Central memory CD8-positive, alpha-beta T cell (primary cell): ENCODE measurements at regions not wholly inside any gene's neighbourhood (a gene's known extent, or its start where the extent isn't known, plus 50 kb on each side); places are given as distances from the start of the nearest gene placed in this dataset.

Experiments used
- ATAC-seq: fragments of 150-1000 bp; cut with Tn5 transposase; replicated peaks from 2 replicates; pipeline ENCODE4 v1.10.0; 2022; ENCODE audit warnings: mild to moderate bottlenecking, moderate FRiP score, moderate number of reproducible peaks; ENCODE audit not compliant: poor library complexity, severe bottlenecking; ENCODE audit errors: extremely low read depth
- DNase-seq, 2 donors: peaks; one replicate each; pipeline ENCODE4 v3.0.0; 2021; ENCODE audit warnings: low spot score in 2 of 2
- H3K27ac Mint-ChIP-seq: one replicate; pipeline ENCODE4 v1.8.0; 2022; ENCODE audit warnings: low read depth, mild to moderate bottlenecking, moderate library complexity, mixed read lengths
- H3K27me3 Mint-ChIP-seq: one replicate; pipeline ENCODE4 v1.8.0; 2022; ENCODE audit warnings: mixed read lengths
- H3K36me3 Mint-ChIP-seq: one replicate; pipeline ENCODE4 v1.8.0; 2022; ENCODE audit warnings: mild to moderate bottlenecking, moderate library complexity, mixed read lengths; ENCODE audit not compliant: insufficient read depth
- H3K4me1 Mint-ChIP-seq: one replicate; pipeline ENCODE4 v1.8.0; 2022; ENCODE audit warnings: mixed read lengths
- H3K4me3 Mint-ChIP-seq: one replicate; pipeline ENCODE4 v1.8.0; 2022; ENCODE audit warnings: mild to moderate bottlenecking, moderate library complexity, mixed read lengths
- H3K9me3 Mint-ChIP-seq: one replicate; pipeline ENCODE4 v1.8.0; 2022; ENCODE audit warnings: mixed read lengths

DNA sequence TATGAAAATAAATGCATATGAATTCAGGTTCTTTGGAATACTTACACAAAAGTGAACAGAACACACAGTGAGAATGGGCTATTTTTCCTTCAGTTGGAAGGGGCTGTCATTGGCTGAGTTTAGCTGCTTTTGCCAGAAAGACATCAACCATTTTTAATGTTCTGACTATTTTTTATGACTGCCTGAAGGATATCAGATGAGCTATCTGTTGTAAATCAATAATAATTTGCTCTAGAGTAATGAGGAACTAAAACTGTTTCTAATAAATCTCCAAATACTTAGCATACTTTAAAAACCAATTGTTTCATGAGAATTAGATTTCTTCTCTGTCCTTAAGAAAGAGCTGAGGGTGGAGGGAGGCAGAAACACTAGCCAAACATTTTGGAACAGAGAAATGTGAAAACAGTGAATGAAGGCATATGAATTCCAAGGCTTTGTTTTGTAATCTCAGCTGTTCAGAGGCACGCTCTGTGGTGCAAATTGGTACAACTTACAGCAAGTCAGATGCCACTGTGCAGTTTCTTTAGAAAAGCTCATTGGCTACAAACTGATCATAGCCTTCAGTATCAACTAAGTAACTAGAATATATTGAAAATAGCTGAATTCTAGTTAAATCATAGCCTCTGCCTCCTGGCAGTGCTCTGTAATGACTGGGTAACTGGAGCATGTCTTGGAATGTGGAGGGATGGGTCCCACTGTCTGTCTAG is 228.9 kb upstream of the JAG1 start:
- Mint-ChIP-seq H3K4me1 (no peaks in the 10 kb centered on the region), H3K27me3 (no peaks in the 10 kb centered on the region), H3K4me3 (no peak overlapping the region), H3K27ac (no peak overlapping the region), H3K36me3 (no peaks in the 10 kb centered on the region), H3K9me3 (no peaks in the 10 kb centered on the region)
- ATAC-seq (no peak), DNase-seq (no peak)

DNA sequence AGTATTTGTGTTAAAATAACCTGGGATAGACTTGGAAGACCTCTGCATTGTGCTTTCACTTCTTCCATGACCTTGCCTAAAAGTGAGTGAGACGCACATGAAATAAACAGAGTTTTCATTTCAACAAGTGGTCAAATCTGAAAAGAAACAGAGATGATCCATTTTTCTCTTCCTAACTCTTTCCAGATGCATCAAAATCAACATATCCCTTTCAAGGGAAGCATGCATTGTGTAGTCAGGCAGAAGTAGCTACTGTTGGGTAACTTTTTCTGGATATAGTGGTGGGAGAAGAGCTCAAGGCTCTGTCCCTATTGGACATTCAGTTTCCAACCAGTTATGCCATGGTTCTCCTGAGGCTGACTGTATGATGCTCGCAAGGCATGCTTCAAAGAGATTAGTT is 233.0 kb upstream of the JAG1 start:
- Mint-ChIP-seq H3K27ac (no peak overlapping the region), H3K4me3 (no peak overlapping the region), H3K4me1 (no peaks in the 10 kb centered on the region), H3K36me3 (no peaks in the 10 kb centered on the region), H3K9me3 (peaks cover 5% of the 10 kb centered on the region), H3K27me3 (no peaks in the 10 kb centered on the region)
- ATAC-seq: no peak
- no peak for DNase-seq

DNA sequence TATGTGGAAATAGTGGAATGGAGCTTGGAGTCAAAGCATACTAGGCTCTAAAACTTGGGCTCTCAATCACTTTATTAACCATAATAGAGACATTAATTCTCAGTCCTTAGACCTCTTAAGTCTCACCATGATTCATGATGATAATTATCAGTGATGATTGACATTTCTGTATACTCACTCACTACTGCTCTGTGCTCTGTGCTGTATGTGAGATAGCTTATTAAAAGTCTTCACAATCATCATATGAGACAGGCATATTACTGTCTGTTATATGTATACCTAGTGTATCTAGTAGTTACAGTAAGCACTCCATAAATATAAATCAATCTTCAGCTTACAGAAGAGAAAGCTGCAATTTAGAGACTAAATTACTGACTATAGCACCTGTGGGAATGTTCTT is 236.0 kb upstream of the JAG1 start:
- Mint-ChIP-seq H3K4me3 (no peak overlapping the region), H3K36me3 (no peaks in the 10 kb centered on the region), H3K27ac (no peak overlapping the region), H3K9me3 (peaks cover 5% of the 10 kb centered on the region), H3K4me1 (no peaks in the 10 kb centered on the region), H3K27me3 (no peaks in the 10 kb centered on the region)
- no peak for ATAC-seq
- DNase-seq: no peak

DNA sequence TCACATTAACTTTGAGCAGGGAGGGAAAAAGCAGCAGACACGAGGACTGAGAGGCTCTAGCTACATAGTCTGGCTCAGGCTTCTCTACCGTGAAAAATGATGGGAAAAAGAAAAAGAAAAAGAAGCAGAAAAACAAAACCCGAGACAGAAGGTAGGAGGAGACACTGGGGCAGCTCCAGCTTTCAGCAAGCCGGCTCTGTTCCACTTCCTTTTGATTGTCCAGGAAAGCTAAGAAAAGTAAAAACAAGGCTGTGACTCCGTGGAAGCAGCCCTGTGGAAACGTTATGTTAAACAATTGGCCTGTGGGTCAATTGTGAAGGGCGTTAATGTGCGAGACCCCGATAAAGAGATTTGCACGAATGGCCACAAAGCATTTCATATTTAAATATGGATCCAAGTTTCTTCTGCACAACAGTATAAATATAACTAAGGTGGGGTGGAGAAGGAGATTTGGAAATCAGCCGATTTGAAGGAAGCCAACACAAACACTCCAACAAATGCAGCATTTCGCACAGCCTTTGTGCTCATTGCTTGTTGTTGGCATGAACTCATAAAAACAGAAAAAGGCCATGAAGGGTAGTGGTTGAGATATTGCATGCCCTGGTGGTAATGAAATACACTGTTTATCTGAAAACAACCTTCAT is 236.9 kb upstream of the JAG1 start:
- no peaks in the 10 kb centered on the region for H3K36me3 Mint-ChIP-seq
- peaks cover 5% of the 10 kb centered on the region for H3K9me3 Mint-ChIP-seq
- no peak for DNase-seq
- no peak overlapping the region for H3K4me3 Mint-ChIP-seq
- no peak for ATAC-seq
- H3K27ac Mint-ChIP-seq: no peak overlapping the region
- no peaks in the 10 kb centered on the region for H3K4me1 Mint-ChIP-seq
- H3K27me3 Mint-ChIP-seq: no peaks in the 10 kb centered on the region

DNA sequence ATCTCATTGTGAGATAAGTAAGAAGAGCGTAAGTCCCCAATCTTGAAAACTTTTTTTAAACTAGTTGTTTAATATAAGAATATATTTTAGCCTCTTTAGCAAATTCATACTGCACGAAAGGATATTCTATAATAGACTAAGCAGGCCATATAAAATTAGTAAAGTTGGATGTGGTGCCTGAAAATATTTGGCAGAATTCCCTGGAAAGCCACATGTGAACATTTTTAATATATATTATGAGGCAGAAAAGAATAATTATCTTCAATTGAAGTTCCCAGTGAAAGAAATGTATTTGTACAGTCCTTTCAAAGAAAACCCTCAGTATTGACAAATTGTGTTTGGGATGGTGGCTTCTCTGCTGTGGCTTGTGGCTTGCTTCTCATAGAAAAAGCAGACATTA is 237.5 kb upstream of the JAG1 start:
- Mint-ChIP-seq H3K36me3 (no peaks in the 10 kb centered on the region), H3K9me3 (peaks cover 5% of the 10 kb centered on the region), H3K27ac (no peak overlapping the region), H3K27me3 (no peaks in the 10 kb centered on the region), H3K4me3 (no peak overlapping the region), H3K4me1 (no peaks in the 10 kb centered on the region)
- ATAC-seq: no peak
- no peak for DNase-seq

DNA sequence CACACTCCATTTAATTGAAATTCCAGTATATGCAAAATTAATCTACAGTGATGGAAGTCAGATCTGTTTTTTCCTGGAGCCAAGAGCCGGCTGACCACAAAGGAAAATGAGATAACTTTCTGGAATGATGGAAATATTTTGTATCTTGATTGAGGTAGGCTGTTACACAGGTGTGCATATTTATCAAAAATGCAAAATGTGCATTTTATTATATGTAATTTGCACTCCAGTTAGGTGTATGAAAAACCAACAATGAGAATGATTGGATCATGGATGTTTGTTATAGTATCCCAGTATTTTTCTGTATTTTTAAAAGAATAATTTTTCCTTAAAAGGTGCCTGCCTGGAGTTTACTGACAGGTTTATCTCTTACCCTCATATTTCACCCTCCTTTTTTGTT is 242.0 kb upstream of the JAG1 start:
- Mint-ChIP-seq H3K27me3 (no peaks in the 10 kb centered on the region), H3K36me3 (no peaks in the 10 kb centered on the region), H3K9me3 (peaks cover 6% of the 10 kb centered on the region), H3K27ac (no peak overlapping the region), H3K4me1 (no peaks in the 10 kb centered on the region), H3K4me3 (no peak overlapping the region)
- no peak for ATAC-seq
- no peak for DNase-seq

DNA sequence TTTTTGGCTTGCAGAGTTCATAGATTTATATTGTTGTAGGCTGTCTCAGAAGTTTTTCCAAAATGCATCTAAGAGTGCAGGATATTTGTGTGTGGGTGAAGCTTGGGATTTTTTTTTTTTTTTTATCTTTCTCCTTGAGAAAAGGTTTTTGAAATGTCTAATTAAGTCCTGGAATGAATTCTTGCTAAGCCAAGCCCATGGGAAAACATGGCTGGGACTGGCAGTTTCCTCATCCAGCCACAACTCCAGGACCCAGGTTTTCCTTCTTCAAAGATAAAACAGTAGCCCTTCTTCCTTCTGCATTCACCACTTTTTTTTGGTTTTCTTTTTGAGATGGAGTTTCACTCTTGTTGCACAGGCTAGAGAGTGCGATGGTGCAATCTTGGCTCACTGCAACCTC is 242.5 kb upstream of the JAG1 start:
- Mint-ChIP-seq H3K4me3 (no peak overlapping the region), H3K9me3 (peaks cover 6% of the 10 kb centered on the region), H3K27me3 (no peaks in the 10 kb centered on the region), H3K4me1 (no peaks in the 10 kb centered on the region), H3K27ac (no peak overlapping the region), H3K36me3 (no peaks in the 10 kb centered on the region)
- no peak for DNase-seq
- ATAC-seq: no peak

DNA sequence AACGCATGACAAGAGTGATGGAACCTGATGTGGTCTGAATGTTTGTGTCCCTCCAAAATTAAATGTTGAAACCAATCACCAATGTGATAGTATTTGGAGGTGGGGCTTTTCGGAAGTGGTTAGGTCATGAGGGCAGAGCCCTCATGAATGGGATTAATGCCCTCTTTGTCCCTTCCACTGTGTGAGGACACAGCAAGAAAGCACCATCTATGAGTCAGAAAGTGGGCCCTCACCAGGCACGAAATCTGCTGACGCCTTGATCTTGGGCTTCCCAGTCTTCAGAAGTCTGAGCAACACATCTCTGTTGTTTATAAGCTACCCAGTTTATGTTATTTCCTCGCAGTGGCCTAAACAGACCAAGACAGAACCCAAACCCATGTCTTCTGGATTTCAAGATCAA is 244.0 kb upstream of the JAG1 start:
- Mint-ChIP-seq H3K27ac (no peak overlapping the region), H3K4me3 (no peak overlapping the region), H3K4me1 (no peaks in the 10 kb centered on the region), H3K36me3 (no peaks in the 10 kb centered on the region), H3K9me3 (peaks cover 6% of the 10 kb centered on the region), H3K27me3 (no peaks in the 10 kb centered on the region)
- DNase-seq (no peak), ATAC-seq (no peak)

DNA sequence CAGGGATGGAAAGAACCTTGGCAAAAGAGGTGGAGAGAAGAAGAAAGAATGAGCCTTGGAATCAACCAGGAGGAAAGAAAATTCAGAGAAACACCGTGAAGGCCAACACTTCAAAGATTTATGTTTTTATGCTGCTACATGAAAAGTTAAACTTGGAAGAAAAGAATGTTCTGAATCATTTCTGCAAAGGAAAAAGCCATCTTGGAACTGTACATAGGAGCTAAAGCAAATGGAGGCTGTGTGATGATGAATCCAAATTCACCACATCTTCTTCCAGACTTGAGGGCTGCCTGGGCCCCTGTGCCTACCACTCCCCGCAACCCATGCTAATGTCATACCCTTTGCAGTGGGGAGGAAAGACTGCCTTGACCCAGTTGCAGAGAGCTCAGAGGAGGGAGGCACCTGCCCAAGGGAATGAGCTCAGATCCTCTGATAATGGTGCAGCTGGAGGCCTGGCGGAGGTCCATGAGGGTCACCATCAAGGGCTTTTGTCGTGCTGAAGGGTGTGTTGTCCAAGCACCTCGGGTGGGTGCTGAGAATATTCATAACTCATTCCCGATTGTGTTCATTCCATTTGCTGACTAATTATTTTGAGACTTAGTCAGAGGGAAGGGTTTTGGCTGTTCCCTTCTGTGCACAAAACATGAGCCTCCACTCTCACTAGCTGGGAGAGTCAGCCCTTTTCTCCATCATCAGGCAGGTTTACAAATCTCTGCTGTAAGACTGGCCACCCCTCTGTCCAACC is 245.8 kb upstream of the JAG1 start:
- Mint-ChIP-seq H3K4me3 (no peak overlapping the region), H3K27me3 (no peaks in the 10 kb centered on the region), H3K9me3 (peaks cover 6% of the 10 kb centered on the region), H3K36me3 (no peaks in the 10 kb centered on the region), H3K4me1 (no peaks in the 10 kb centered on the region), H3K27ac (no peak overlapping the region)
- ATAC-seq (no peak), DNase-seq (no peak)

DNA sequence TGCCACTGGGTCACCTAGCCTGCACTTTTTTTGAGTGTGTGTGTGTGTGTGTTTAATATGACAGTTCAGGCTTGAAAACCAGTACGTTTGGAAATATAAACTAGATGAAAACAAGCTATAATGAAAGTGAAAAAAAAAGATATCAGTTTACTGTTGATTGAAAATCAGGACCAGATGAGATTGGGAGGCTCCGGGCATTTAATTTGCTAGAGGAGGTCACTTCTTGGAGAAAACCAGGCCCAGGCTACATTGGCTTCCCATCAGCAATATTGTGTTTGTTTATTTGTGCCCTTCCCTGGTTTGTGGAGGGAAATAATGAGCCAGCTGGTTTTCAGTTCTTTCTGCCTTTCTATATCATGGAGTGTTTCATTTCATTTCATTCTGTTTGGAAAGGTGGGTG is 246.6 kb upstream of the JAG1 start:
- Mint-ChIP-seq H3K27me3 (no peaks in the 10 kb centered on the region), H3K36me3 (no peaks in the 10 kb centered on the region), H3K4me3 (no peak overlapping the region), H3K27ac (no peak overlapping the region), H3K9me3 (peaks cover 6% of the 10 kb centered on the region), H3K4me1 (no peaks in the 10 kb centered on the region)
- DNase-seq (no peak), ATAC-seq (no peak)

DNA sequence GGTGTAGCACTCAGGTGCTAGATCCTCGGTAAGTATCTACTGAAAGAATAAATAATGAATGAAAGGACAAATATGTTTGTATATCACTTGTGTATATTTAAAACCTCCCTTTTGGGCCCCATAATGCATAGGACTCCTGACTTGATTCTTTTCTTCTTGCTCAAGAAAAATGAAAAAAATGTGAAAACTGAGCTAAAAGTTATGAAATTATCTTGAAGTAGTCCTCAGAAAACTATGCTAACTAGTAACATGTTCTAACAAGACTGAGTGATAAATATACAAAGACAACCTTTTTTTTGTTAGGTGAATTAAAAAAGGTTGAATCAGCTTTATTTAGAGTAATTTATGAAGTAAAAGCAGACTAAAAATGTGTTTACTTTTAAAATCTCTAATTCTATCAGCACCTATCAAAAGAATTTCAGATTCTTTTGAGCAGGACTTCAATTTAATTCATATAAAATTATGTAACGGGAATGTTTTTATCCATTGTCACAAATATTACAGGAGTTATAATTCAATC is 247.8 kb upstream of the JAG1 start:
- no peak for DNase-seq
- H3K9me3 Mint-ChIP-seq: peaks cover 6% of the 10 kb centered on the region
- H3K36me3 Mint-ChIP-seq: no peaks in the 10 kb centered on the region
- no peak overlapping the region for H3K27ac Mint-ChIP-seq
- H3K4me3 Mint-ChIP-seq: no peak overlapping the region
- no peaks in the 10 kb centered on the region for H3K4me1 Mint-ChIP-seq
- ATAC-seq: no peak
- H3K27me3 Mint-ChIP-seq: no peaks in the 10 kb centered on the region

DNA sequence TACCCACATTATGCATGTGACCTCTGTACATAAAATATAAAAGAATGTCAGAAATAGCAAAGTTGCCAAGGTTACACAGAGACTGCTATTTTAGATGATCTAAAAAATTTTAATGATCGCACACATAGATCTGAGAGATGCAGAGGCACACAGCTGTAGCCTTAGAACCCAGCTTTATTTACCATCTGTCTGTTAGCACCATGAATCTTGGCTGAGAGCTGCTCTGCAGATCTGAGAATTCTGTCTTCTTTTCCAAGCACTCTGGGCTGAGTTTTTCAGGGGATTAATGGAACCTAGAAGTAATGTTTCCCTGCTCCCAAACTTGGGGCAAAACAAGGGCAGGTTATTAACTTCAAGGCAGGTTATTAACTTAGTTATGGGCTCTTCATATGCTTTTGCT is 248.7 kb upstream of the JAG1 start:
- no peak for ATAC-seq
- Mint-ChIP-seq H3K27me3 (no peaks in the 10 kb centered on the region), H3K27ac (no peak overlapping the region), H3K4me1 (no peaks in the 10 kb centered on the region), H3K36me3 (no peaks in the 10 kb centered on the region), H3K4me3 (no peak overlapping the region), H3K9me3 (peaks cover 2% of the 10 kb centered on the region)
- DNase-seq: no peak

DNA sequence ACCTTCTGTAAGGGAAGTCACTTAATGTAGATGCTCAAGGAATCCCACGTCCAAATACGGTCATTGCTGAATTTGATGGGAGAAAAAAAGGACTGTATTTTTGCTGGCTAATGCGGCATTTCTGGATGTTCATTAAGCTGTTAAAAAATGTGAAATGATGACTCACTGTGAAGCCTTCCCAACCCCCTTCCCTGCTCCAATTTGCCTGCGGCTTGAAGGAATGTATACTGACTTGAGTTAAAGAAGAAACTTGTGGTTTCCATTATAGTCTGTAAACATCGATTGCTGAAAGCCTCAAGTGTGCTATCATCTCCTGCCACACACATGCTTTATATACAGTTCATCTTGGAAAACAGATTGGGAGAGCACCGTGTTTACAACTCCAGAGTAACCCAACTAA is 249.1 kb upstream of the JAG1 start:
- Mint-ChIP-seq H3K4me1 (no peaks in the 10 kb centered on the region), H3K36me3 (no peaks in the 10 kb centered on the region), H3K27me3 (no peaks in the 10 kb centered on the region), H3K4me3 (no peak overlapping the region), H3K9me3 (no peaks in the 10 kb centered on the region), H3K27ac (no peak overlapping the region)
- DNase-seq (no peak), ATAC-seq (no peak)
